HUES6 (cell line): ENCODE measurements at regions not wholly inside any gene's neighbourhood (a gene's known extent, or its start where the extent isn't known, plus 50 kb on each side); places are given as distances from the start of the nearest gene placed in this dataset.
"Not testable (repeated sequence)": the region's sequence is repeated elsewhere in the genome, so short reads cannot be mapped to it uniquely, and the experiment has no call there.

Experiments
- H3K27ac ChIP-seq: 2 replicates; pipeline ENCODE4 v1.7.0; 2013; ENCODE audit warnings: low read depth, mild to moderate bottlenecking, low read length, inconsistent platforms
- H3K27me3 ChIP-seq: 2 replicates; pipeline ENCODE4 v1.6.1; 2013; ENCODE audit warnings: low read length; ENCODE audit not compliant: control insufficient read depth, insufficient read depth
- H3K36me3 ChIP-seq: 2 replicates; pipeline ENCODE4 v1.6.1; 2013; ENCODE audit warnings: low read length; ENCODE audit not compliant: control insufficient read depth, insufficient read depth
- H3K4me1 ChIP-seq: 2 replicates; pipeline ENCODE4 v1.6.1; 2013; ENCODE audit warnings: low read length; ENCODE audit not compliant: control insufficient read depth, insufficient read depth
- H3K4me3 ChIP-seq: 2 replicates; pipeline ENCODE4 v1.5.1; 2013; ENCODE audit warnings: low read depth, low read length
- H3K9ac ChIP-seq: one replicate; pipeline ENCODE4 v1.6.1; 2013; ENCODE audit warnings: mild to moderate bottlenecking, low read length
- H3K9me3 ChIP-seq: 2 replicates; pipeline ENCODE4 v1.6.1; 2013; ENCODE audit warnings: low read depth, low read length; ENCODE audit not compliant: control insufficient read depth, insufficient read depth

GRCh38 chr7:66503551-66504031, 125.1 kb upstream of the KCTD7 start:
- Histone ChIP-seq H3K36me3 (no peaks in the 10 kb centered on the region), H3K9ac (no peak overlapping the region), H3K27ac (no peak overlapping the region), H3K4me1 (no peaks in the 10 kb centered on the region), H3K9me3 (no peaks in the 10 kb centered on the region), H3K4me3 (no peak overlapping the region), H3K27me3 (no peaks in the 10 kb centered on the region)

GRCh38 chr7:66504131-66504530, 124.5 kb upstream of the KCTD7 start:
- Histone ChIP-seq H3K9ac (no peak overlapping the region), H3K36me3 (no peaks in the 10 kb centered on the region), H3K9me3 (no peaks in the 10 kb centered on the region), H3K4me1 (no peaks in the 10 kb centered on the region), H3K4me3 (no peak overlapping the region), H3K27ac (no peak overlapping the region), H3K27me3 (no peaks in the 10 kb centered on the region)

- H3K36me3 ChIP-seq: no peaks in the 10 kb centered on the region
- no peaks in the 10 kb centered on the region for H3K27me3 ChIP-seq
- H3K27ac ChIP-seq: no peak overlapping the region
- H3K4me3 ChIP-seq: no peak overlapping the region
- no peak overlapping the region for H3K9ac ChIP-seq
- H3K9me3 ChIP-seq: no peaks in the 10 kb centered on the region
- no peaks in the 10 kb centered on the region for H3K4me1 ChIP-seq
Measured at GRCh38 chr7:66505009-66505408, 123.7 kb upstream of the KCTD7 start.

- H3K4me3 ChIP-seq: no peak overlapping the region
- no peak overlapping the region for H3K27ac ChIP-seq
- H3K36me3 ChIP-seq: no peaks in the 10 kb centered on the region
- no peak overlapping the region for H3K9ac ChIP-seq
- no peaks in the 10 kb centered on the region for H3K9me3 ChIP-seq
- H3K4me1 ChIP-seq: no peaks in the 10 kb centered on the region
- H3K27me3 ChIP-seq: no peaks in the 10 kb centered on the region
Measured at GRCh38 chr7:66505531-66506451, 122.9 kb upstream of the KCTD7 start.

GRCh38 chr7:66506703-66507102, 122.0 kb upstream of the KCTD7 start:
- H3K36me3 ChIP-seq, H3K27me3 ChIP-seq, H3K4me1 ChIP-seq, H3K4me3 ChIP-seq, H3K9ac ChIP-seq, H3K9me3 ChIP-seq, H3K27ac ChIP-seq: not testable (repeated sequence)

- no peak overlapping the region for H3K27ac ChIP-seq
Measured at GRCh38 chr7:66507764-66508296, 120.9 kb upstream of the KCTD7 start.

GRCh38 chr7:66508431-66508830, 120.2 kb upstream of the KCTD7 start:
- H3K36me3 ChIP-seq: no peaks in the 10 kb centered on the region

More at GRCh38 chr7:66507764-66508296, 120.9 kb upstream of the KCTD7 start:
- no peaks in the 10 kb centered on the region for H3K27me3 ChIP-seq
- no peak overlapping the region for H3K4me3 ChIP-seq
- H3K9ac ChIP-seq: no peak overlapping the region
- H3K4me1 ChIP-seq: no peaks in the 10 kb centered on the region
- no peaks in the 10 kb centered on the region for H3K9me3 ChIP-seq
- H3K36me3 ChIP-seq: no peaks in the 10 kb centered on the region

GRCh38 chr7:66514050-66514449, 114.6 kb upstream of the KCTD7 start:
- no peak overlapping the region for H3K27ac ChIP-seq
- H3K9ac ChIP-seq: no peak overlapping the region

More at GRCh38 chr7:66508431-66508830, 120.2 kb upstream of the KCTD7 start:
- Histone ChIP-seq H3K27me3 (no peaks in the 10 kb centered on the region), H3K4me3 (no peak overlapping the region), H3K9ac (no peak overlapping the region), H3K27ac (no peak overlapping the region), H3K4me1 (no peaks in the 10 kb centered on the region), H3K9me3 (no peaks in the 10 kb centered on the region)

GRCh38 chr7:66517212-66517909, 111.3 kb upstream of the KCTD7 start:
- H3K9ac ChIP-seq: no peak overlapping the region
- peaks cover 15% of the 10 kb centered on the region; the same call in 1 of the 2 replicates for H3K27me3 ChIP-seq
- no peak overlapping the region for H3K4me3 ChIP-seq
- no peaks in the 10 kb centered on the region for H3K9me3 ChIP-seq
- H3K4me1 ChIP-seq: no peaks in the 10 kb centered on the region
- H3K36me3 ChIP-seq: no peaks in the 10 kb centered on the region
- no peak overlapping the region for H3K27ac ChIP-seq

More at GRCh38 chr7:66514050-66514449, 114.6 kb upstream of the KCTD7 start:
- Histone ChIP-seq H3K36me3 (no peaks in the 10 kb centered on the region), H3K9me3 (no peaks in the 10 kb centered on the region), H3K4me3 (no peak overlapping the region), H3K4me1 (no peaks in the 10 kb centered on the region), H3K27me3 (no peaks in the 10 kb centered on the region)

GRCh38 chr7:66518151-66518691, 110.5 kb upstream of the KCTD7 start:
- Histone ChIP-seq H3K27me3 (peaks cover 17% of the 10 kb centered on the region; the same call in 1 of the 2 replicates), H3K36me3 (no peaks in the 10 kb centered on the region), H3K27ac (no peak overlapping the region), H3K4me1 (no peaks in the 10 kb centered on the region), H3K4me3 (no peak overlapping the region), H3K9me3 (no peaks in the 10 kb centered on the region), H3K9ac (no peak overlapping the region)
